Esophagus muscularis mucosa (tissue), 4 donors: ENCODE measurements at regions not wholly inside any gene's neighbourhood (a gene's known extent, or its start where the extent isn't known, plus 50 kb on each side); places are given as distances from the start of the nearest gene placed in this dataset.

Source experiments
- DNase-seq: peaks from one replicate; pipeline ENCODE4 v3.0.0-alpha.2; 2017; ENCODE audit errors: extremely low spot score
- H3K27ac ChIP-seq, 4 donors: fragments of 200-600 bp; sonication (generic); replicated peaks in 1 of 4; 1 replicate in 3 of 4; 2 replicates in 1 of 4; pipeline ENCODE4 v1.5.1; 2016 to 2019; ENCODE audit warnings: mild to moderate bottlenecking in 1 of 4
- H3K27me3 ChIP-seq, 4 donors: fragments of 200-600 bp; sonication (generic); one replicate each; pipeline versions ENCODE4 v1.5.1 to v1.6.0; 2016 to 2019
- H3K36me3 ChIP-seq, 4 donors: fragments of 200-600 bp; sonication (generic); one replicate each; pipeline ENCODE4 v1.5.1; 2016 to 2019
- H3K4me1 ChIP-seq, 4 donors: fragments of 200-600 bp; sonication (generic); one replicate each; pipeline ENCODE4 v1.5.1; 2016 to 2019
- H3K4me3 ChIP-seq, 4 donors: fragments of 200-600 bp; sonication (generic); 1 replicate in 2 of 4; 2 replicates in 2 of 4; pipeline ENCODE4 v1.5.1; 2016 to 2019; ENCODE audit warnings: mild to moderate bottlenecking in 4 of 4, moderate library complexity in 1 of 4
- H3K9me3 ChIP-seq, 4 donors: fragments of 200-600 bp; sonication (generic); 1 replicate in 3 of 4; 2 replicates in 1 of 4; pipeline ENCODE4 v1.5.1; 2016 to 2019
- CTCF ChIP-seq, 3 experiments: fragments of 200-600 bp in 2 of 3; fragments of 450-650 bp in 1 of 3; sonication (generic) in 2 of 3; IDR thresholded peaks; one replicate each; pipeline ENCODE4 v1.5.1; 2017 to 2019; ENCODE audit warnings: antibody characterized with exemption in 3 of 3, mild to moderate bottlenecking in 2 of 3, moderate library complexity in 1 of 3
- EP300 ChIP-seq: sonication (generic); formaldehyde crosslinking; IDR thresholded peaks from one replicate; pipeline ENCODE4 v1.6.1; 2017; ENCODE audit warnings: antibody characterized with exemption
- POLR2A ChIP-seq: fragments of 450-650 bp; IDR thresholded peaks from one replicate; pipeline ENCODE4 v1.6.1; 2017; ENCODE audit warnings: antibody characterized with exemption, moderate library complexity, mild to moderate bottlenecking, low read depth
- POLR2AphosphoS5 ChIP-seq, 2 donors: sonication (generic); formaldehyde crosslinking; IDR thresholded peaks; one replicate each; pipeline ENCODE4 v1.6.1; 2017; ENCODE audit warnings: antibody characterized with exemption in 2 of 2
- WGBS: methylation state at CpG from one replicate; pipeline ENCODE4 v1.1.5; 2018; 5-methylcytosine and 5-hydroxymethylcytosine counted together
- intact Hi-C: fragments of 100-400 bp; cut with DNase I; formaldehyde crosslinking; loops from one replicate; pipeline ENCODE4 v1.15.1; 2023

- H3K4me3 ChIP-seq: no peak overlapping the region
- no peaks in the 10 kb centered on the region for H3K27me3 ChIP-seq
- DNase-seq: no peak
- 77% methylated on average over 2 of the region's 2 CpGs for WGBS
- no peaks in the 10 kb centered on the region for H3K36me3 ChIP-seq
- intact Hi-C loops: no loop called here
- H3K9me3 ChIP-seq: peaks cover 0 to 24% (median 17%) of the 10 kb centered on the region in 4 donors
- TF ChIP-seq CTCF (IDR thresholded peaks at IDR 0.05) (no peak), EP300 (no peak), POLR2A (no peak), POLR2AphosphoS5 (IDR thresholded peaks at IDR 0.05) (no peak)
- no peaks in the 10 kb centered on the region for H3K4me1 ChIP-seq
- H3K27ac ChIP-seq: no peak overlapping the region
Observed at GRCh38 chr12:73413051-73413450, 1124.6 kb upstream of the ATXN7L3B start.

GRCh38 chr12:73413974-73414373 lies 1123.7 kb upstream of the ATXN7L3B start:
- no peak for TF ChIP-seq POLR2AphosphoS5 (IDR thresholded peaks at IDR 0.05)
- no peak for TF ChIP-seq CTCF (IDR thresholded peaks at IDR 0.05)
- no peak for TF ChIP-seq POLR2A
- TF ChIP-seq EP300: no peak
- no peak for DNase-seq
- 33% methylated on average over 1 of the region's 1 CpG for WGBS
- intact Hi-C loops: no loop called here
- no peaks in the 10 kb centered on the region for H3K27me3 ChIP-seq
- H3K27ac ChIP-seq: no peak overlapping the region
- H3K9me3 ChIP-seq: peaks cover 0 to 24% (median 17%) of the 10 kb centered on the region in 4 donors
- H3K4me3 ChIP-seq: no peak overlapping the region
- no peaks in the 10 kb centered on the region for H3K36me3 ChIP-seq
- no peaks in the 10 kb centered on the region for H3K4me1 ChIP-seq

GRCh38 chr12:73414926-73415325 lies 1122.7 kb upstream of the ATXN7L3B start:
- WGBS: 72% methylated on average over 2 of the region's 2 CpGs
- no peak for DNase-seq
- intact Hi-C loops: no loop called here

GRCh38 chr12:73418541-73418940 lies 1119.1 kb upstream of the ATXN7L3B start:
- H3K36me3 ChIP-seq: no peaks in the 10 kb centered on the region
- TF ChIP-seq POLR2A (no peak), EP300 (no peak)
- H3K4me1 ChIP-seq: no peaks in the 10 kb centered on the region
- intact Hi-C loops: no loop called here
- DNase-seq: no peak
- H3K27me3 ChIP-seq: no peaks in the 10 kb centered on the region
- peaks cover 0 to 8% (median 6%) of the 10 kb centered on the region in 4 donors for H3K9me3 ChIP-seq
- no peak overlapping the region for H3K27ac ChIP-seq
- no peak overlapping the region for H3K4me3 ChIP-seq

More at GRCh38 chr12:73414926-73415325, 1122.7 kb upstream of the ATXN7L3B start:
- H3K4me1 ChIP-seq: no peaks in the 10 kb centered on the region
- H3K9me3 ChIP-seq: peaks cover 0 to 24% (median 17%) of the 10 kb centered on the region in 4 donors
- H3K4me3 ChIP-seq: no peak overlapping the region
- H3K27me3 ChIP-seq: no peaks in the 10 kb centered on the region
- no peaks in the 10 kb centered on the region for H3K36me3 ChIP-seq
- no peak overlapping the region for H3K27ac ChIP-seq
- TF ChIP-seq CTCF (IDR thresholded peaks at IDR 0.05): no peak
- no peak for TF ChIP-seq POLR2AphosphoS5 (IDR thresholded peaks at IDR 0.05)
- no peak for TF ChIP-seq POLR2A
- no peak for TF ChIP-seq EP300

GRCh38 chr12:73421832-73422231 lies 1115.8 kb upstream of the ATXN7L3B start:
- no peak for TF ChIP-seq POLR2A
- no peak for TF ChIP-seq CTCF (IDR thresholded peaks at IDR 0.05)
- no peak for TF ChIP-seq POLR2AphosphoS5 (IDR thresholded peaks at IDR 0.05)
- TF ChIP-seq EP300: no peak
- H3K27ac ChIP-seq: no peak overlapping the region
- no peaks in the 10 kb centered on the region for H3K36me3 ChIP-seq
- H3K4me3 ChIP-seq: no peak overlapping the region
- no peaks in the 10 kb centered on the region for H3K4me1 ChIP-seq
- WGBS: 64% methylated on average over 5 of the region's 5 CpGs
- no peaks in the 10 kb centered on the region for H3K9me3 ChIP-seq
- no peaks in the 10 kb centered on the region for H3K27me3 ChIP-seq
- intact Hi-C loops: no loop called here
- no peak for DNase-seq
